Thyroid gland (tissue), 4 donors: ENCODE measurements at regions not wholly inside any gene's neighbourhood (a gene's known extent, or its start where the extent isn't known, plus 50 kb on each side); places are given as distances from the start of the nearest gene placed in this dataset.

Experiments
- POLR2A ChIP-seq, 2 donors: fragments of 450-650 bp; IDR thresholded peaks; one replicate each; pipeline ENCODE4 v1.6.1; 2017; ENCODE audit warnings: antibody characterized with exemption in 2 of 2, mild to moderate bottlenecking in 2 of 2, moderate library complexity in 1 of 2
- TF ChIP-seq, protein P1 (sequence below), 6 experiments: fragments of 200-600 bp in 3 of 6; fragments of 450-650 bp in 3 of 6; sonication (generic) in 3 of 6; IDR thresholded peaks; one replicate each; pipeline ENCODE4 v1.5.1; 2016 to 2019; ENCODE audit warnings: antibody characterized with exemption in 6 of 6, mild to moderate bottlenecking in 2 of 6, inconsistent platforms in 1 of 6, moderate library complexity in 1 of 6

DNA sequence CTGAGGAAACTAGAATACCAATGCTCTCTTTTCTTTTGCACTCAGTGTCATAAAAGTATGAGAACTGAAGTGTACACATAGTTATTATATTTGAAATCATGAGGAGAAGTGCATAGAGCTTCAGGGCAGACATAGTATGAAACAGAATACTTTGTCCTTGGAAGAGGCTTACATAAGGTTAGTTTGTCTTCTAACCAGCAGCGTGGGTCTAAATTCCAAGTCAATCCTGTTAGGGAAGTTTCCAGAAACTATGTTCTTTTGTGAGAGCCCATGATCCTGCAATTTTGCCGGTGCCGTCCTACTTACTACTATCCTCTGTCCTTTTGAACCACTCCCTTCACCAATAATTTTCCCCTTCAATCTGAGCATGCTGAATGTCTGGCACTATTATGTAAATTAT lies 156.2 kb downstream of the PABPC4L start:
- no peak for TF ChIP-seq POLR2A (IDR thresholded peaks at IDR 0.05)
- TF ChIP-seq, protein P1, sequence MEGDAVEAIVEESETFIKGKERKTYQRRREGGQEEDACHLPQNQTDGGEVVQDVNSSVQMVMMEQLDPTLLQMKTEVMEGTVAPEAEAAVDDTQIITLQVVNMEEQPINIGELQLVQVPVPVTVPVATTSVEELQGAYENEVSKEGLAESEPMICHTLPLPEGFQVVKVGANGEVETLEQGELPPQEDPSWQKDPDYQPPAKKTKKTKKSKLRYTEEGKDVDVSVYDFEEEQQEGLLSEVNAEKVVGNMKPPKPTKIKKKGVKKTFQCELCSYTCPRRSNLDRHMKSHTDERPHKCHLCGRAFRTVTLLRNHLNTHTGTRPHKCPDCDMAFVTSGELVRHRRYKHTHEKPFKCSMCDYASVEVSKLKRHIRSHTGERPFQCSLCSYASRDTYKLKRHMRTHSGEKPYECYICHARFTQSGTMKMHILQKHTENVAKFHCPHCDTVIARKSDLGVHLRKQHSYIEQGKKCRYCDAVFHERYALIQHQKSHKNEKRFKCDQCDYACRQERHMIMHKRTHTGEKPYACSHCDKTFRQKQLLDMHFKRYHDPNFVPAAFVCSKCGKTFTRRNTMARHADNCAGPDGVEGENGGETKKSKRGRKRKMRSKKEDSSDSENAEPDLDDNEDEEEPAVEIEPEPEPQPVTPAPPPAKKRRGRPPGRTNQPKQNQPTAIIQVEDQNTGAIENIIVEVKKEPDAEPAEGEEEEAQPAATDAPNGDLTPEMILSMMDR (IDR thresholded peaks at IDR 0.05): no peak
